ENCODE measurements at regions not wholly inside any gene's neighbourhood (a gene's known extent, or its start where the extent isn't known, plus 50 kb on each side); places are given as distances from the start of the nearest gene placed in this dataset.

GRCh38 chr13:104008075-104008474, 941.9 kb upstream of the SLC10A2 start:
- peaks cover 25% of the 10 kb centered on the region for H3K4me1 ChIP-seq (ENCODE audit: insufficient read depth, poor library complexity, severe bottlenecking)
- H3K9me3 ChIP-seq (ENCODE audit: severe bottlenecking), result no peaks in the 10 kb centered on the region
- DNase-seq (ENCODE audit: low spot score) (no peak), ATAC-seq (ENCODE audit: low read depth) (no peak)
- H3K27me3 ChIP-seq (ENCODE audit: insufficient read depth, poor library complexity, severe bottlenecking), result no peaks in the 10 kb centered on the region
- H3K4me3 ChIP-seq (ENCODE audit: severe bottlenecking), result no peak overlapping the region
- no peak overlapping the region for H3K27ac ChIP-seq (ENCODE audit: poor library complexity, severe bottlenecking)
- TF ChIP-seq CTCF (IDR thresholded peaks at IDR 0.05; ENCODE audit: poor library complexity, severe bottlenecking), result no peak
- no peaks in the 10 kb centered on the region for H3K36me3 ChIP-seq (ENCODE audit: low read depth)

- no peak for DNase-seq (ENCODE audit: low spot score)
- Histone ChIP-seq H3K36me3 (ENCODE audit: low read depth) (no peaks in the 10 kb centered on the region), H3K4me1 (ENCODE audit: insufficient read depth, poor library complexity, severe bottlenecking) (peaks cover 25% of the 10 kb centered on the region), H3K9me3 (ENCODE audit: severe bottlenecking) (no peaks in the 10 kb centered on the region), H3K27me3 (ENCODE audit: insufficient read depth, poor library complexity, severe bottlenecking) (no peaks in the 10 kb centered on the region), H3K4me3 (ENCODE audit: severe bottlenecking) (no peak overlapping the region), H3K27ac (ENCODE audit: poor library complexity, severe bottlenecking) (no peak overlapping the region)
- TF ChIP-seq CTCF (IDR thresholded peaks at IDR 0.05; ENCODE audit: poor library complexity, severe bottlenecking), result no peak
- no peak for ATAC-seq (ENCODE audit: low read depth)
Measured at GRCh38 chr13:104006625-104007075, 940.4 kb upstream of the SLC10A2 start.

GRCh38 chr13:104004572-104004971, 938.4 kb upstream of the SLC10A2 start:
- H3K27ac ChIP-seq (ENCODE audit: poor library complexity, severe bottlenecking), result no peak overlapping the region
- ATAC-seq (ENCODE audit: low read depth) (peak; percentile 65), DNase-seq (ENCODE audit: low spot score) (no peak)
- peaks cover 25% of the 10 kb centered on the region for H3K4me1 ChIP-seq (ENCODE audit: insufficient read depth, poor library complexity, severe bottlenecking)
- H3K9me3 ChIP-seq (ENCODE audit: severe bottlenecking), result no peaks in the 10 kb centered on the region
- TF ChIP-seq CTCF (IDR thresholded peaks at IDR 0.05; ENCODE audit: poor library complexity, severe bottlenecking), result no peak
- no peaks in the 10 kb centered on the region for H3K27me3 ChIP-seq (ENCODE audit: insufficient read depth, poor library complexity, severe bottlenecking)
- H3K36me3 ChIP-seq (ENCODE audit: low read depth), result no peaks in the 10 kb centered on the region
- H3K4me3 ChIP-seq (ENCODE audit: severe bottlenecking), result no peak overlapping the region

GRCh38 chr13:104002216-104002615, 936.0 kb upstream of the SLC10A2 start:
- no peak overlapping the region for H3K27ac ChIP-seq (ENCODE audit: poor library complexity, severe bottlenecking)
- H3K4me3 ChIP-seq (ENCODE audit: severe bottlenecking), result no peak overlapping the region
- no peaks in the 10 kb centered on the region for H3K9me3 ChIP-seq (ENCODE audit: severe bottlenecking)
- DNase-seq (ENCODE audit: low spot score), result no peak
- TF ChIP-seq CTCF (IDR thresholded peaks at IDR 0.05; ENCODE audit: poor library complexity, severe bottlenecking), result no peak
- no peaks in the 10 kb centered on the region for H3K36me3 ChIP-seq (ENCODE audit: low read depth)
- H3K27me3 ChIP-seq (ENCODE audit: insufficient read depth, poor library complexity, severe bottlenecking), result no peaks in the 10 kb centered on the region
- peaks cover 13% of the 10 kb centered on the region for H3K4me1 ChIP-seq (ENCODE audit: insufficient read depth, poor library complexity, severe bottlenecking)
- ATAC-seq (ENCODE audit: low read depth), result no peak

- no peaks in the 10 kb centered on the region for H3K36me3 ChIP-seq (ENCODE audit: low read depth)
- no peak for DNase-seq (ENCODE audit: low spot score)
- no peak overlapping the region for H3K27ac ChIP-seq (ENCODE audit: poor library complexity, severe bottlenecking)
- no peaks in the 10 kb centered on the region for H3K27me3 ChIP-seq (ENCODE audit: insufficient read depth, poor library complexity, severe bottlenecking)
- no peaks in the 10 kb centered on the region for H3K9me3 ChIP-seq (ENCODE audit: severe bottlenecking)
- ATAC-seq (ENCODE audit: low read depth), result no peak
- H3K4me3 ChIP-seq (ENCODE audit: severe bottlenecking), result no peak overlapping the region
- no peak for TF ChIP-seq CTCF (IDR thresholded peaks at IDR 0.05; ENCODE audit: poor library complexity, severe bottlenecking)
- peaks cover 13% of the 10 kb centered on the region for H3K4me1 ChIP-seq (ENCODE audit: insufficient read depth, poor library complexity, severe bottlenecking)
Measured at GRCh38 chr13:104001766-104002165, 935.5 kb upstream of the SLC10A2 start.

Measured in RWPE2 (cell line).